Type B pancreatic cell (in vitro differentiated cells): ENCODE measurements at regions not wholly inside any gene's neighbourhood (a gene's known extent, or its start where the extent isn't known, plus 50 kb on each side); places are given as distances from the start of the nearest gene placed in this dataset.
A peak's percentile ranks its signal among the peaks of the same experiment; 100 is the strongest.

ENCODE experiments used
- DNase-seq: peaks from one replicate; pipeline ENCODE4 v3.0.0; 2021; ENCODE audit warnings: mixed read lengths; ENCODE audit not compliant: unreplicated experiment; ENCODE audit errors: extremely low spot score
- H3K27ac Mint-ChIP-seq: 2 replicates; pipeline ENCODE4 v1.8.0; 2021; ENCODE audit warnings: mild to moderate bottlenecking, mixed read lengths
- H3K27me3 Mint-ChIP-seq: 2 replicates; pipeline ENCODE4 v1.8.0; 2021; ENCODE audit warnings: mixed read lengths
- H3K36me3 Mint-ChIP-seq: 2 replicates; pipeline ENCODE4 v1.8.0; 2021; ENCODE audit warnings: mixed read lengths
- H3K4me1 Mint-ChIP-seq: one replicate; pipeline ENCODE4 v1.8.0; 2021; ENCODE audit warnings: mixed read lengths; ENCODE audit not compliant: unreplicated experiment
- H3K4me3 Mint-ChIP-seq: 2 replicates; pipeline ENCODE4 v1.8.0; 2021; ENCODE audit warnings: mild to moderate bottlenecking, mixed read lengths
- H3K9me3 Mint-ChIP-seq: 2 replicates; pipeline ENCODE4 v1.8.0; 2021; ENCODE audit warnings: mixed read lengths
- TF ChIP-seq, protein P1 (sequence below): fragments of 200-600 bp; sonication (generic); conservative IDR thresholded peaks from 2 replicates; pipeline ENCODE4 v1.5.0; 2021; ENCODE audit warnings: antibody characterized with exemption, mild to moderate bottlenecking

DNA sequence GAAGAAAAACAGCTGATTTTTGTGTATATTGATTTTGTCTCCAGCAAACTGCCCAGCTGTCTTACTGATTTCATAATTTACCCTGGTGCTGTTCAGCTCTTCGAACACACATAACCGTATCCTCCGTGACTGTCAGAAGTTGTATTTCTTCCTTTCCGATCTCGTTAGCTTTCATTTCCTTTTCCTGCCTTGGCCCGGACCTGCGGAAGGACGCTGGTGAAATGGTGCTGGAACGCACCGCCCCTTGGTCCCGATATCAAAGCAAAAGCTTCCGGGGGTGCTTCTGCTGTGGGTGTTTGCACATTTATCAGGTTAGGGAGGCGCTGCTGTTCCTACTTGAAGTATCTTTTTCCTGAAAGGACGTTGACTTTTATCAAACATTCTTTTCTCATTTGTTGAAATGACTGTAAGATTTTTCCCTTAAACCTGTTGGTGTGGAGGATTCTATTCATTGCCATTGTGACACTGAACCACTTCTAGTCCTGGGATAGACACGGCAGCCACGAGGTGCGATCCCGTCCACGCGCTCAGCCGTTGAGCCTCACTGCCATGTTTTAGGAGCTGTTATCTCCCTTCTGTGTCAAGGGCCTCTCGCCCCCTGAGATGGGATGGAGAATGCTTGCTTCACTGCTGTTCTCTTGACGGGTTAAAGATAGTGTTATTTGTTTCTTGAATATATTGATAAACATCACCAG, 72.6 kb downstream of the FOXL3 start:
- Mint-ChIP-seq H3K27ac (peak overlapping the region; percentile 14), H3K4me1 (peaks cover 43% of the 10 kb centered on the region), H3K4me3 (peak overlapping the region; percentile 52), H3K27me3 (peaks cover 17% of the 10 kb centered on the region), H3K36me3 (no peaks in the 10 kb centered on the region), H3K9me3 (no peaks in the 10 kb centered on the region)
- DNase-seq, result no peak
- TF ChIP-seq, protein P1, sequence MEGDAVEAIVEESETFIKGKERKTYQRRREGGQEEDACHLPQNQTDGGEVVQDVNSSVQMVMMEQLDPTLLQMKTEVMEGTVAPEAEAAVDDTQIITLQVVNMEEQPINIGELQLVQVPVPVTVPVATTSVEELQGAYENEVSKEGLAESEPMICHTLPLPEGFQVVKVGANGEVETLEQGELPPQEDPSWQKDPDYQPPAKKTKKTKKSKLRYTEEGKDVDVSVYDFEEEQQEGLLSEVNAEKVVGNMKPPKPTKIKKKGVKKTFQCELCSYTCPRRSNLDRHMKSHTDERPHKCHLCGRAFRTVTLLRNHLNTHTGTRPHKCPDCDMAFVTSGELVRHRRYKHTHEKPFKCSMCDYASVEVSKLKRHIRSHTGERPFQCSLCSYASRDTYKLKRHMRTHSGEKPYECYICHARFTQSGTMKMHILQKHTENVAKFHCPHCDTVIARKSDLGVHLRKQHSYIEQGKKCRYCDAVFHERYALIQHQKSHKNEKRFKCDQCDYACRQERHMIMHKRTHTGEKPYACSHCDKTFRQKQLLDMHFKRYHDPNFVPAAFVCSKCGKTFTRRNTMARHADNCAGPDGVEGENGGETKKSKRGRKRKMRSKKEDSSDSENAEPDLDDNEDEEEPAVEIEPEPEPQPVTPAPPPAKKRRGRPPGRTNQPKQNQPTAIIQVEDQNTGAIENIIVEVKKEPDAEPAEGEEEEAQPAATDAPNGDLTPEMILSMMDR, result no peak

DNA sequence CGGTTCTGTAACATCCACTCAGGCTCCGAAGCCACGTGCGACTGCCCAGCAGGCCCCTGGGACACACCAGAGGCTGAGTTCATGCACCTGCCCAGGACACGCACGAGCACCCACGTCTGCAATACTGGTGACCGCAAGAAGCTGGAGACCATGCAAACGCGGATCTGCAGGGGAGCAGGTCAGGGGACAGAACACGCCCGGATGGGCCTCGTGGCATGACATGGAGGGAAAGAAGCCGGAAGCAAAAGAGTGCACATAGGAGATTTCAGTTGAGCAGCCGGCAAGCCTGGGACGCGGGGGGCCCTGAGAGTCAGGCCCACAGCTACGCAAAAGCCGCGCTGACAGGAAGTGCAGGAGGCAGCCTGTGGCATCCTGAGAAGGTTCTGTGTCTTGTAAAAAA, 73.7 kb downstream of the FOXL3 start:
- Mint-ChIP-seq H3K27me3 (peaks cover 17% of the 10 kb centered on the region), H3K4me3 (no peak overlapping the region), H3K36me3 (no peaks in the 10 kb centered on the region), H3K9me3 (no peaks in the 10 kb centered on the region), H3K4me1 (peaks cover 37% of the 10 kb centered on the region), H3K27ac (no peak overlapping the region)
- TF ChIP-seq, protein P1, result no peak
- DNase-seq, result no peak

DNA sequence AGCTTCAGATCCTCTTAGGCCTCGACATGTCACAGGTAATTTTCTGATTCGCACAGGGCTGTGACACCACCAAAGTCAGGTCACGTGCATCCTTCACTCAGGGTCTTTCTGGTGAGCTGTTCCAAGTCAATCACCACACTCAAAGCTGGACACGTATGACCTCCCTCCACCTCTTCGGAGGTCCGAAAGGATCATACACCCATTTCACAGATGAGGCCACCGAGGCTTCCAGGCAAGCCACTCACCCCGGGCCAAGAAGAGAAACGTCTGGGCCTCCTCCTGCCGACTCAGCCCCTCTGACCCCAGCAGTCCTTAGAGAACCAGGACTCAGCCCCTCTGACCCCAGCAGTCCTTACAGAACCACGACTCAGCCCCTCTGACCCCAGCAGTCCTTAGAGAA, 74.6 kb downstream of the FOXL3 start:
- DNase-seq, result no peak
- H3K9me3 Mint-ChIP-seq, result no peaks in the 10 kb centered on the region
- H3K4me1 Mint-ChIP-seq, result peaks cover 37% of the 10 kb centered on the region
- no peak overlapping the region for H3K27ac Mint-ChIP-seq
- no peak overlapping the region for H3K4me3 Mint-ChIP-seq
- TF ChIP-seq, protein P1, result no peak
- H3K36me3 Mint-ChIP-seq, result no peaks in the 10 kb centered on the region
- peaks cover 17% of the 10 kb centered on the region for H3K27me3 Mint-ChIP-seq

DNA sequence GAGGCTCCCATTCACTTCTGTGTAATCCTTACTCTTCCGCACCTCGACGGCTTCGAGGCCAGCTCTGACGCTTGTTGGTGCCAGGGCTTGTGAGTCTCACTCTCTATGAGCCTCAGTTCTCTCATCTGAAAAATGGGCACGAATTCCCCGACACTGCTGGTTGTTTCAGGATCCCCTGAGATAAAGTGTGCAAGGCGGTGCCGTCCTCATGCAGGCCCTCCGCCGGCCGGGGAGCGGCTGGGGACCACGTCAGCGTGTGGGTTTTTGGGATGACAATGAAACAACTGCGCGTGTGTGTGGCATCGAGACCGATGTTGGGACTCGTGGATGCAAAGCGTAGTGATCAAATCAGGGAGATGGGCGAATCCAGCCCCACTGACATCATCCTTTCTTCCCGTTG, 75.6 kb downstream of the FOXL3 start:
- H3K27ac Mint-ChIP-seq, result peak overlapping the region; percentile 8
- TF ChIP-seq, protein P1, result no peak
- peaks cover 37% of the 10 kb centered on the region for H3K4me1 Mint-ChIP-seq
- H3K9me3 Mint-ChIP-seq, result no peaks in the 10 kb centered on the region
- DNase-seq, result no peak
- peak overlapping the region; percentile 53 for H3K4me3 Mint-ChIP-seq
- peaks cover 17% of the 10 kb centered on the region for H3K27me3 Mint-ChIP-seq
- H3K36me3 Mint-ChIP-seq, result no peaks in the 10 kb centered on the region

DNA sequence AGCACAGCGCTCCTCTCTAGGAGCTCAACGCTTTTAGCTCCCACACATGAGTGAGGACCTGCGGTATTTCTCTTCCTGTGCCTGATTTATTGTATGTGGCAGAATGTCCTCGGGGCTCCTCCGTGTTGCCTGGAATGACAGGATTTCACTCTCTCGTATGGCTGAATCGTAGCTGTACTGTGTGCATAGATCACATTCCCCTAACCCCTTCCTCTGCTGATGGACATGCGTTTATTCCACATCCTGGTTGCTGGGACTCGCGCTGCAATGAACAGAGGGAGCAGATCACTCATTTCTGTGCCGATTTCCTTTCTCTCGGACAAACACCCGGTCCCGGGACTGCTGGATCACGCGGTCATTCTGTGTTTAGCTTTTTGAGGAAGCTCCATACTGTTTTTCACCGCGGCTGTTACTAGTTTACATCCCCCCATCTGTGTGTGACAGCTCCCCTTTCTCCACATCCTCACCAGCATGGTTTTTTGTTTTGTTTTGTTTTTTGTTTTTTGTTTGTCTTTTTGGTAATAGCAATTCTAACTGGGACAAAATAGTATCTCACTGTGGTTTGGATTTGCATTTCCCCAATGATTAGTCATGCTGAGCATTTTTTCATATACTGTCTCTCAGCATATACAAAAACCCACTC, 76.3 kb downstream of the FOXL3 start:
- DNase-seq, result no peak
- peak overlapping the region; percentile 53 for H3K4me3 Mint-ChIP-seq
- H3K9me3 Mint-ChIP-seq, result no peaks in the 10 kb centered on the region
- peak overlapping the region; percentile 8 for H3K27ac Mint-ChIP-seq
- H3K4me1 Mint-ChIP-seq, result peaks cover 32% of the 10 kb centered on the region
- H3K27me3 Mint-ChIP-seq, result peaks cover 17% of the 10 kb centered on the region
- TF ChIP-seq, protein P1, result no peak
- H3K36me3 Mint-ChIP-seq, result no peaks in the 10 kb centered on the region
